ENCODE measurements at regions not wholly inside any gene's neighbourhood (a gene's known extent, or its start where the extent isn't known, plus 50 kb on each side); places are given as distances from the start of the nearest gene placed in this dataset.

DNA sequence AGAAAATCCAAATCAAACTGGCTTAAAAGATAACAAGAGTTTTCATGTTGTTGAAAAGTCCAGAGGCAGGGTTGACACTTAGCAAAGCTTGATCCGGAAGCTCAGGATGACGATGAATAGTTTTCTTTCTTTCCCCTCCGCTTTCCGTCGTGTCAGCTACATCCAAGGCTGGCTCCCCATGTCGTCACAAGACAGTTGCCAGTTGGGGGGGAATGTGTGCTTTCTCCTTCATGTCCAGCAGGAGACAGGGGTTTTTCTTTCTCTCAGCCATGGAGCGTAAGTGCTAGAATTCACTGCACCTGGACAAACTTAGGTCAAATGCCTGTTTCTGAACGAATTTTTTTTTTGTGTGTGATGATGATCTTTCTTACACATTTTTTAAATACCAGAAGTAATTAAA, 273.8 kb upstream of the RGMA start:
- Histone ChIP-seq H3K36me3 (no peaks in the 10 kb centered on the region), H3K27ac (no peak overlapping the region), H3K9ac (ENCODE audit: low read depth in 2 of 2, low read length in 2 of 2) (no peak overlapping the region), H3K27me3 (no peaks in the 10 kb centered on the region), H3K4me1 (no peaks in the 10 kb centered on the region), H3K9me3 (no peaks in the 10 kb centered on the region), H3K4me3 (no peak overlapping the region)
- intact Hi-C loops (cut with DNase I) = no loop called here
- TF ChIP-seq, protein P1, sequence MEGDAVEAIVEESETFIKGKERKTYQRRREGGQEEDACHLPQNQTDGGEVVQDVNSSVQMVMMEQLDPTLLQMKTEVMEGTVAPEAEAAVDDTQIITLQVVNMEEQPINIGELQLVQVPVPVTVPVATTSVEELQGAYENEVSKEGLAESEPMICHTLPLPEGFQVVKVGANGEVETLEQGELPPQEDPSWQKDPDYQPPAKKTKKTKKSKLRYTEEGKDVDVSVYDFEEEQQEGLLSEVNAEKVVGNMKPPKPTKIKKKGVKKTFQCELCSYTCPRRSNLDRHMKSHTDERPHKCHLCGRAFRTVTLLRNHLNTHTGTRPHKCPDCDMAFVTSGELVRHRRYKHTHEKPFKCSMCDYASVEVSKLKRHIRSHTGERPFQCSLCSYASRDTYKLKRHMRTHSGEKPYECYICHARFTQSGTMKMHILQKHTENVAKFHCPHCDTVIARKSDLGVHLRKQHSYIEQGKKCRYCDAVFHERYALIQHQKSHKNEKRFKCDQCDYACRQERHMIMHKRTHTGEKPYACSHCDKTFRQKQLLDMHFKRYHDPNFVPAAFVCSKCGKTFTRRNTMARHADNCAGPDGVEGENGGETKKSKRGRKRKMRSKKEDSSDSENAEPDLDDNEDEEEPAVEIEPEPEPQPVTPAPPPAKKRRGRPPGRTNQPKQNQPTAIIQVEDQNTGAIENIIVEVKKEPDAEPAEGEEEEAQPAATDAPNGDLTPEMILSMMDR (IDR thresholded peaks at IDR 0.05) = no peak
- no peak for DNase-seq

DNA sequence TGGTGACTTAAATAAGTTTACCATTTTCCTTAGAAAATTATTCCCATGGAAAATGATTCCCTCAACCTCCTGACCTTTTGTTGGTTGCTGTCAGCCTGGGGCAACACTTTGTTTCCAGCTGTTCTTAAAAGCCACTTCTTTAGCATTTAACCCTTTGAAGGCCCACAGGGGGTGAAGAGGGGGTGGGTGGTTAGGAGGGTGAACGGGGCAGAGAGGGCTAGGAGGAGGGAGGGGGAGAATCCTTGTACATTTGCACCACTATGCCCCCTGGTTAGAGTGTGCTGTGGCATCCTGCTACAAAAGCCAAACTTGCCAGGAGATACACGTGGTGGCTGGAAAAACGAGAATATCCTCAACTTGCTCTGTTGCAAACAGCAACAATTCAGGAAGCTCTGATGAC, 273.2 kb upstream of the RGMA start:
- Histone ChIP-seq H3K9me3 (no peaks in the 10 kb centered on the region), H3K9ac (ENCODE audit: low read depth in 2 of 2, low read length in 2 of 2) (no peak overlapping the region), H3K36me3 (no peaks in the 10 kb centered on the region), H3K27ac (no peak overlapping the region), H3K4me1 (no peaks in the 10 kb centered on the region), H3K27me3 (no peaks in the 10 kb centered on the region), H3K4me3 (no peak overlapping the region)
- intact Hi-C loops (cut with DNase I) = no loop called here
- DNase-seq = no peak
- TF ChIP-seq, protein P1 (IDR thresholded peaks at IDR 0.05) = no peak

DNA sequence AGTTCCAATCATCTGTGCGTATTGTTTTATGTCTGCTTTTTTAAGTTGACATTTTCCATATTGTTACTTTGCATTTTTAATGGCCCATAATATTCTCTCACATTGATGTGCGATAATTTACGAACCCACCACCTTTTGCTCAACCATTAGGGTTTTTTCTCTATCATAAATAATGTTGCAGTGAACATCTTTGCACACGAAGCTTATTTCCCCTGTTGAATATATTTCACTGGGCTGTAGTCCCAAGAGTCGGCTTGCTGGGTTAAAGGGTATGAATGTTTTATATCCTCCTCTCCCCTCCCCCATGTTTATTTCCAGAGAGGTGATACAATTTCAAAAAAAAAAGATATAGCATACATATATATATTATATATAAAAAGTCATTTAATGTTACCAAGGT, 272.7 kb upstream of the RGMA start:
- Histone ChIP-seq H3K4me1 (no peaks in the 10 kb centered on the region), H3K27ac (no peak overlapping the region), H3K9me3 (no peaks in the 10 kb centered on the region), H3K36me3 (no peaks in the 10 kb centered on the region), H3K4me3 (no peak overlapping the region), H3K27me3 (no peaks in the 10 kb centered on the region), H3K9ac (ENCODE audit: low read depth in 2 of 2, low read length in 2 of 2) (no peak overlapping the region)
- DNase-seq = no peak
- intact Hi-C loops (cut with DNase I) = no loop called here
- TF ChIP-seq, protein P1 (IDR thresholded peaks at IDR 0.05) = no peak

DNA sequence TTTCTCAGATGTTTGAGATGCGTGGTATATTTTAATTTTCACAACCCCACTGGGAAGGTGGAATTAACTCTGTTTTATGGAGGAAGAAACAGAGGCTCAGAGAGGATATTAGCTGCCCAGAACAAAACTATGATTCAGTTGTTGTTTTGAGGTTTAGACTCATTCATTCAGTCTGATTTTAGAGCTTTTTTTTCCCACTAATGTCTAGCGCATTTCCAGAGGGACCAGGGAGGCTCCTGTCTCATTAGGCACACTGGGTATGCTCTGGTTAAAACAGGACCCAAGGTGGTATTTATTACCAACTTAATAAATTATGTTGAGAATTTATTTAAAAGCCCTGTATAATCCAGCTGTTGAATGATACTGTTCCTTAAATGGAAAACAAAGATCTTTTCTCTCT, 272.0 kb upstream of the RGMA start:
- H3K27me3 ChIP-seq = no peaks in the 10 kb centered on the region
- no peak overlapping the region for H3K27ac ChIP-seq
- no peaks in the 10 kb centered on the region for H3K36me3 ChIP-seq
- no peak overlapping the region for H3K4me3 ChIP-seq
- no peaks in the 10 kb centered on the region for H3K4me1 ChIP-seq
- TF ChIP-seq, protein P1 (IDR thresholded peaks at IDR 0.05) = no peak
- H3K9ac ChIP-seq (ENCODE audit: low read depth in 2 of 2, low read length in 2 of 2) = no peak overlapping the region
- DNase-seq = no peak
- no peaks in the 10 kb centered on the region for H3K9me3 ChIP-seq
- intact Hi-C loops (cut with DNase I) = no loop called here

DNA sequence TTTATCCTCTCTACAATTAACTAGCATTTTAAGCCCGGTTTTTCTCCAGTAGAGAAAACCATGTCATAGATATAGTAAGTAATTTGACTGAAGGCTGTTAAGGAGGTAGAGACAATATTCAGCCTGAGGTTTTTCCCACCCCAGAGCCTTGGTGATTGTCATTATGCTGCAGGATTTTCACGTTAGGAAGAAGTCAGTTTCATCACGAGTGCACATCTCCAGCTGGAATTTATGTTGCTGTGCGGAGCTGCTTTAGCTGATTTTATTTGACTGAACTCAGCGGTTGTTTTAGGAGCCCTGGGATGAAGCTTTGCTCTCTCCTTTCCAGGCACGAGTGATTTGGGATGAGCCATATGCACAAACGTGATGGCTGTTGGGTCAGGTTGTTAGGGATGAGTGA, 271.3 kb upstream of the RGMA start:
- H3K27me3 ChIP-seq = no peaks in the 10 kb centered on the region
- no peaks in the 10 kb centered on the region for H3K36me3 ChIP-seq
- no peaks in the 10 kb centered on the region for H3K4me1 ChIP-seq
- no peak for DNase-seq
- H3K27ac ChIP-seq = no peak overlapping the region
- no peak overlapping the region for H3K9ac ChIP-seq (ENCODE audit: low read depth in 2 of 2, low read length in 2 of 2)
- intact Hi-C loops (cut with DNase I) = no loop called here
- H3K9me3 ChIP-seq = no peaks in the 10 kb centered on the region
- H3K4me3 ChIP-seq = no peak overlapping the region
- TF ChIP-seq, protein P1 (IDR thresholded peaks at IDR 0.05) = no peak
